ENCODE measurements at regions not wholly inside any gene's neighbourhood (a gene's known extent, or its start where the extent isn't known, plus 50 kb on each side); places are given as distances from the start of the nearest gene placed in this dataset.

DNA sequence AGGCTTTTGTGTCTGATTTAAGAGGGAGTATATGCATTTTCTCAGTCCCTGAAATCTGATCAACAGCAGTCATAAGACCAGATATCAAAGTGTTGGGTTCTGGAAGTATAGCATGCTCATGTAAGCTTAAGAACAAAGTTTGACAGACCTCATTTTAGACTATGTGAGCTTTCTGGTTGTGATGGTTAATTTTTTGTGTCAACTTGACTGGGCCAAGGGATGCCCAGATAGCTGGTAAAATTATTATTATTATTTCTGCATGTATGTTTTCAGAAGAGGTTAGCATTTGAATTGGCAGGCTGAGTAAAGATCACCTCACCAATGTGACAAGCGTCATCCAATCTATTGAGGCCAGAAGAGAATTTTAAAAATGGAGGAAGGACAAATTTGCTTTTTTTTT lies 63.5 kb upstream of the FRMD4A start:
- no peak overlapping the region for H3K4me3 ChIP-seq (ENCODE audit: control insufficient read depth in 1 of 7, extremely low read depth in 1 of 7, insufficient read depth in 4 of 7, low read depth in 2 of 7, low read length in 6 of 7)
- H3K4me1 ChIP-seq (ENCODE audit: control extremely low read depth in 1 of 4, control insufficient read depth in 4 of 4, insufficient read depth in 4 of 4, low read length in 3 of 4) = no peaks in the 10 kb centered on the region
- peaks cover 0 to 2% (median 0%) of the 10 kb centered on the region in 5 experiments for H3K9me3 ChIP-seq (ENCODE audit: control extremely low read depth in 1 of 5, control insufficient read depth in 4 of 5, insufficient read depth in 2 of 5, low read depth in 1 of 5, low read length in 4 of 5)
- POLR2A ChIA-PET = no interaction called here
- no CpG with 5 or more reads among the region's 1 CpG for WGBS (ENCODE audit: insufficient coverage)
- H3K27me3 ChIP-seq (replicated peaks in 2 of 5; ENCODE audit: control insufficient read depth in 4 of 5, insufficient read depth in 5 of 5, low read length in 4 of 5) = peaks cover 0 to 3% (median 0%) of the 10 kb centered on the region in 5 experiments
- CTCF ChIA-PET = no interaction called here
- H3K36me3 ChIP-seq (ENCODE audit: control insufficient read depth in 4 of 4, insufficient read depth in 4 of 4, low read length in 3 of 4) = no peaks in the 10 kb centered on the region
- no peak overlapping the region for H3K27ac ChIP-seq (ENCODE audit: insufficient read depth in 1 of 2, low read depth in 1 of 2, low read length in 2 of 2, poor library complexity in 1 of 2, severe bottlenecking in 2 of 2)
- DNase-seq = no peak

DNA sequence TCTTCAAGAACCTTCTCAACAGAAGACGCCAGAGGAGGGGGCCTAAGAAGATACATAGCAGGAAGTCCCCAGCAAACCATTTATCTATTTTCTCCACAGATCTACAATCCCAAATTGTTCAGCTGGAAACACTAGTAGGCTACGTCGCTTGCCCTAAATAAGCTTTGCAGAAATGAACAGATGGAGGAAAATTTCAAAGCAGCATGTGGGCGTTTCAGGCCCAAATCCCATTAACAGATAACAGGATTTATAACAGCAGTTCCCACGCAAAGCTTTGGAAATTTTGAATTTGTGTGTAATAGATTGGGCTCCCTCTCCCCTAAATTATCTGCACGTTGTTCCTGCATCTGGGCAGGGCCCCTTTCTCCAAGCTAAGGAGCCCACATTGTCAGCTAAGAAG lies 60.6 kb upstream of the FRMD4A start:
- POLR2A ChIA-PET = no interaction called here
- WGBS (ENCODE audit: insufficient coverage) = 94% methylated on average over 3 of the region's 6 CpGs

DNA sequence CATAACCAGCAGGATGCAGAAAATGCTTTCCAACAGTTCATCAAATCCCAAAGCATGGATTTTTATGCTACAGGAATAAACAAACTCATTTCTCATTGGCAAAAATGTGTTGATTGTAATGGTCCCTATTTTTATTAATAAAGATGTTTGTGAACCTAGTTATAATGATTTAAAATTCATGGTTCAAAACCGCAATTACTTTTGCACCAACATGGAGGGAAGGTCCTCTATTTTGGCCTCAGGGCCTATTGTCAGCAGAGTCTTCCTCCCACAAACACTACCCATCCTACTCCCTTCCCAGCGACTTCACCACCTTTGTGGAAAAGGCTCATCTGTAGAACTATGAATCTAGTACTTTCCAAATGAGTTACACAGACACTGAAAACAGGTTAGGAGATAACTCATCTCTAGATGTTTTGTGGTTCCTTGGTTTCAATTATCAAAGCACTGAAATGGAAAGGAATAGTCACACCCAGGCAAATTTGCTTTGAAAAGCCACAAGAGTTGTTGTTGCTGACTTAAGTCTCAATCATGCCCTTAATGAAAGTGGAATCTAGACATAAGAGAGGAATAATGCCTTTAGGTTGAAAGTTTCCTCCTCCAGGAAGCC lies 59.4 kb upstream of the FRMD4A start:
- WGBS (ENCODE audit: insufficient coverage) = no CpG with 5 or more reads among the region's 2 CpGs
- DNase-seq = no peak
- no peaks in the 10 kb centered on the region for H3K4me1 ChIP-seq (ENCODE audit: control extremely low read depth in 1 of 4, control insufficient read depth in 4 of 4, insufficient read depth in 4 of 4, low read length in 3 of 4)
- ChIA-PET POLR2A (no interaction called here), CTCF (no interaction called here)
- peaks cover 0 to 4% (median 0%) of the 10 kb centered on the region in 5 experiments for H3K9me3 ChIP-seq (ENCODE audit: control extremely low read depth in 1 of 5, control insufficient read depth in 4 of 5, insufficient read depth in 2 of 5, low read depth in 1 of 5, low read length in 4 of 5)
- no peak overlapping the region for H3K27ac ChIP-seq (ENCODE audit: insufficient read depth in 1 of 2, low read depth in 1 of 2, low read length in 2 of 2, poor library complexity in 1 of 2, severe bottlenecking in 2 of 2)
- no peak overlapping the region for H3K4me3 ChIP-seq (ENCODE audit: control insufficient read depth in 1 of 7, extremely low read depth in 1 of 7, insufficient read depth in 4 of 7, low read depth in 2 of 7, low read length in 6 of 7)
- no peaks in the 10 kb centered on the region for H3K36me3 ChIP-seq (ENCODE audit: control insufficient read depth in 4 of 4, insufficient read depth in 4 of 4, low read length in 3 of 4)
- peaks cover 0 to 3% (median 0%) of the 10 kb centered on the region in 5 experiments for H3K27me3 ChIP-seq (replicated peaks in 2 of 5; ENCODE audit: control insufficient read depth in 4 of 5, insufficient read depth in 5 of 5, low read length in 4 of 5)

More for the DNA sequence above, 60.6 kb upstream of the FRMD4A start:
- Histone ChIP-seq H3K27ac (ENCODE audit: insufficient read depth in 1 of 2, low read depth in 1 of 2, low read length in 2 of 2, poor library complexity in 1 of 2, severe bottlenecking in 2 of 2) (no peak overlapping the region), H3K36me3 (ENCODE audit: control insufficient read depth in 4 of 4, insufficient read depth in 4 of 4, low read length in 3 of 4) (no peaks in the 10 kb centered on the region), H3K4me1 (ENCODE audit: control extremely low read depth in 1 of 4, control insufficient read depth in 4 of 4, insufficient read depth in 4 of 4, low read length in 3 of 4) (no peaks in the 10 kb centered on the region), H3K4me3 (ENCODE audit: control insufficient read depth in 1 of 7, extremely low read depth in 1 of 7, insufficient read depth in 4 of 7, low read depth in 2 of 7, low read length in 6 of 7) (no peak overlapping the region), H3K27me3 (replicated peaks in 2 of 5; ENCODE audit: control insufficient read depth in 4 of 5, insufficient read depth in 5 of 5, low read length in 4 of 5) (peaks cover 0 to 3% (median 0%) of the 10 kb centered on the region in 5 experiments), H3K9me3 (ENCODE audit: control extremely low read depth in 1 of 5, control insufficient read depth in 4 of 5, insufficient read depth in 2 of 5, low read depth in 1 of 5, low read length in 4 of 5) (peaks cover 0 to 2% (median 0%) of the 10 kb centered on the region in 5 experiments)
- CTCF ChIA-PET = interaction anchor here (0.6 kb wide), 1 partner anchor 9 kb away, joined by 3 read pairs; no protein-coding TSS in a partner anchor
- DNase-seq = no peak

DNA sequence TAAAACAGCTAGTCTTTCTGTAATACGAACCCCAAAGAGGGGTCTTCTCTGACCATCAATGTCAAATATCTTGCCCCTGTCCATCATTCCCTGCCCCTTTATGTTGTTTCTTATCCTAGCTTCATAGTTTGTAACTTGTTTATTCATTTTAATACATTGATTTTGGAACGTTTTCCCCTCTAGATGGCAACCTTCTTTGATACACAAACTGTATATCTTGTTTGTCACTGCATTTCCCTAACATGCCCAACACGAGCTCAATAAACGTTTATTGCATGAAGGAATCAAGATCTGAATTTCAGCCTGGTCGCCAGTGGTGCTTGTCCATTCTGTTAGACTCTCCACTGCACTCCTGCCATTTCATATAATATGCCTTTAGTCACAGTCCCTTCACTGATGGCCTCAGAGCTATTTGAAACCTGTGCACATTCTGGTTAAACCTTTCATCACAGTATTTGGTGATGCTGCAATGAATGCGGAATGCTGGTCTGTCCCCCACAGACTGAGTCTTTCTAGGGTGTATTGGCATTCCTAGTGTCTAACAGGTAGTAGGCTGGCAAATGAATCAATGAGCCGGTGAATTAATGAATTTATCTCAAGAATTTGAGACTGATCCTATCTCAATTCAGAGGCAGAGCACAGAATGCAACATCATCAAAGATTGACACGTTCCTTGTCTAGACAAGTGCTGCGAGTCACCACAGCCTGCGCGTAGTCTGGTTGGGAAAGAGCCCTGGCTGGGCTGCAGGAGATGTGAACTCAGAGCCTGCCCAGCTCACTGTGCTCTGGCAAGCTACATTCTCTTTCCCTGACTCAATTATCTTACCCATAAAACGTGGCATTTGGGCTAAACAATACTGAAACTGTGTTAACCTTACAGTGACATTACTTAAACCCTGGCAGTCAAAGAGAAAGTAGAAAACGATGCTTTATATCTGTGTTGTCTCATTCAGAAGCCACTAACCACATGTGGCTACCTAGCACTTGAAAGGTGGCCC lies 55.2 kb upstream of the FRMD4A start:
- WGBS (ENCODE audit: insufficient coverage) = 83% methylated on average over 11 of the region's 13 CpGs
- Histone ChIP-seq H3K9me3 (ENCODE audit: control extremely low read depth in 1 of 5, control insufficient read depth in 4 of 5, insufficient read depth in 2 of 5, low read depth in 1 of 5, low read length in 4 of 5) (peaks cover 0 to 2% (median 0%) of the 10 kb centered on the region in 5 experiments), H3K4me1 (ENCODE audit: control extremely low read depth in 1 of 4, control insufficient read depth in 4 of 4, insufficient read depth in 4 of 4, low read length in 3 of 4) (no peaks in the 10 kb centered on the region), H3K36me3 (ENCODE audit: control insufficient read depth in 4 of 4, insufficient read depth in 4 of 4, low read length in 3 of 4) (no peaks in the 10 kb centered on the region), H3K27me3 (replicated peaks in 2 of 5; ENCODE audit: control insufficient read depth in 4 of 5, insufficient read depth in 5 of 5, low read length in 4 of 5) (peaks cover 0 to 3% (median 2%) of the 10 kb centered on the region in 5 experiments), H3K27ac (ENCODE audit: insufficient read depth in 1 of 2, low read depth in 1 of 2, low read length in 2 of 2, poor library complexity in 1 of 2, severe bottlenecking in 2 of 2) (no peak overlapping the region), H3K4me3 (ENCODE audit: control insufficient read depth in 1 of 7, extremely low read depth in 1 of 7, insufficient read depth in 4 of 7, low read depth in 2 of 7, low read length in 6 of 7) (no peak overlapping the region)
- ChIA-PET CTCF (interaction anchor here (1.6 kb wide), 1 partner anchor 45 kb away, joined by 3 read pairs; no protein-coding TSS in a partner anchor), POLR2A (no interaction called here)
- no peak for DNase-seq

DNA sequence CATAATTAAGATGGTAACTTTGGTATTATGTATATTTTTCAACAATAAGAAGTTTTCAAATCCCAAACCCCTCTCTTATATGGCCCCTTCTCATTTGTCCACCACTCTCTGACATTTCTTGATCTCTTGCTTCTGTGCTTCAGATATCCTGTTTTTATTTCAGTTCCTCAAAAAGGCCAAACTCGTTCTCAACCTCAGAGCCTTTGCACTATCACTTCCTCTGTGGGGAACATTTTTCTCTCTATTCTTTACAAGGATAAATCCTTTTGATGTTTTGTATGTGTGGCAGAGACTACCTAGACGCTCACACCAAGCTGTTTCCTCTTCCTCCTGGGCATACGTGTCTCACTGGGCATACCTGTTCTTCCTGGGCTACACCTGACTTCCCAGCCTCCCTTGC lies 54.2 kb upstream of the FRMD4A start:
- Histone ChIP-seq H3K4me1 (ENCODE audit: control extremely low read depth in 1 of 4, control insufficient read depth in 4 of 4, insufficient read depth in 4 of 4, low read length in 3 of 4) (no peaks in the 10 kb centered on the region), H3K9me3 (ENCODE audit: control extremely low read depth in 1 of 5, control insufficient read depth in 4 of 5, insufficient read depth in 2 of 5, low read depth in 1 of 5, low read length in 4 of 5) (peaks cover 0 to 2% (median 0%) of the 10 kb centered on the region in 5 experiments), H3K4me3 (ENCODE audit: control insufficient read depth in 1 of 7, extremely low read depth in 1 of 7, insufficient read depth in 4 of 7, low read depth in 2 of 7, low read length in 6 of 7) (no peak overlapping the region), H3K27me3 (replicated peaks in 2 of 5; ENCODE audit: control insufficient read depth in 4 of 5, insufficient read depth in 5 of 5, low read length in 4 of 5) (peaks cover 0 to 3% (median 2%) of the 10 kb centered on the region in 5 experiments), H3K27ac (ENCODE audit: insufficient read depth in 1 of 2, low read depth in 1 of 2, low read length in 2 of 2, poor library complexity in 1 of 2, severe bottlenecking in 2 of 2) (no peak overlapping the region), H3K36me3 (ENCODE audit: control insufficient read depth in 4 of 4, insufficient read depth in 4 of 4, low read length in 3 of 4) (no peaks in the 10 kb centered on the region)
- DNase-seq = no peak
- ChIA-PET POLR2A (no interaction called here), CTCF (interaction anchor here (1.6 kb wide), 1 partner anchor 44 kb away, joined by 3 read pairs; no protein-coding TSS in a partner anchor)
- no CpG with 5 or more reads among the region's 3 CpGs for WGBS (ENCODE audit: insufficient coverage)

DNA sequence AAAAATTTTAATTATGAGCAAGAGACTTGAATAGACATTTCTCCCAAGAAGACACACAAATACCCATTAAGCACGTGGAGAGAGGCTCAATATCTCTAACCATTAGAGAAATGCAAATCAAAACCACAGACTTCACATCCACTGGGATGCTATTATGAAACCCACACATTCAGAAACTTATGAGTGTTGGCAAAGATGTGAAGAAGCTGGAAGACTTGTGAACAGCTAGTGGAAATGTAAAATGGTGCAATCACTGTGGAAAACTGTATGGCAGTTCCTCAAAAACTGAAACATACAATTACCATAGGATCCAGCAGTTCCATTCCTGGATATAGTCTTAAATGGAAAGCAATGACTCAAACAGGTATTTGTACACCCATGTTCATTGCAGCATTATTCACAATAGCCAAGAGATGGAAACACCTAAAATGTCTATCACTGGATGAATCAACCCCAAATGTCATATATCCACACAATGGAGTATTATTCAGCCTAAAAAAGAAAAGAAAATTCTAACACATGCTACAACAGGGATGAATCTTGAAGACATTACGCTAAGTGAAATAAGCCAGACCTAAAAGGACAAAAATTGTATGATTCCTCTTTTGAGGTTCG lies 53.5 kb upstream of the FRMD4A start:
- Histone ChIP-seq H3K4me1 (ENCODE audit: control extremely low read depth in 1 of 4, control insufficient read depth in 4 of 4, insufficient read depth in 4 of 4, low read length in 3 of 4) (no peaks in the 10 kb centered on the region), H3K9me3 (ENCODE audit: control extremely low read depth in 1 of 5, control insufficient read depth in 4 of 5, insufficient read depth in 2 of 5, low read depth in 1 of 5, low read length in 4 of 5) (peaks cover 0 to 2% (median 0%) of the 10 kb centered on the region in 5 experiments), H3K4me3 (ENCODE audit: control insufficient read depth in 1 of 7, extremely low read depth in 1 of 7, insufficient read depth in 4 of 7, low read depth in 2 of 7, low read length in 6 of 7) (no peak overlapping the region), H3K27me3 (replicated peaks in 2 of 5; ENCODE audit: control insufficient read depth in 4 of 5, insufficient read depth in 5 of 5, low read length in 4 of 5) (peaks cover 0 to 3% (median 0%) of the 10 kb centered on the region in 5 experiments), H3K27ac (ENCODE audit: insufficient read depth in 1 of 2, low read depth in 1 of 2, low read length in 2 of 2, poor library complexity in 1 of 2, severe bottlenecking in 2 of 2) (no peak overlapping the region), H3K36me3 (ENCODE audit: control insufficient read depth in 4 of 4, insufficient read depth in 4 of 4, low read length in 3 of 4) (no peaks in the 10 kb centered on the region)
- POLR2A ChIA-PET = no interaction called here
- CTCF ChIA-PET = no interaction called here
- 93% methylated on average over 3 of the region's 3 CpGs for WGBS (ENCODE audit: insufficient coverage)
- no peak for DNase-seq
